HEK293T (cell line): ENCODE measurements at regions not wholly inside any gene's neighbourhood (a gene's known extent, or its start where the extent isn't known, plus 50 kb on each side); places are given as distances from the start of the nearest gene placed in this dataset.

ENCODE experiments used
- CTCF ChIA-PET: fragments of 350-600 bp; formaldehyde crosslinking; extraction: SDS; loops from one replicate; lab custom pipeline; 2021; ENCODE audit warnings: antibody characterized with exemption, inconsistent platforms; lab: Yijun Ruan, JAX
- POLR2A ChIA-PET: fragments of 350-600 bp; formaldehyde crosslinking; extraction: SDS; loops from one replicate; lab custom pipeline; 2020; ENCODE audit warnings: antibody characterized with exemption, inconsistent platforms; lab: Yijun Ruan, JAX
- DNase-seq: peaks from one replicate; pipeline ENCODE4 v3.0.0; 2012; ENCODE audit warnings: mixed read lengths; ENCODE audit errors: extremely low spot score
- ARNT ChIP-seq: fragments of 450-650 bp; IDR thresholded peaks from 2 replicates; pipeline ENCODE4 v1.6.1; 2017; ENCODE audit warnings: mild to moderate bottlenecking
- BHLHE40 ChIP-seq: fragments of 450-650 bp; IDR thresholded peaks from 2 replicates; pipeline ENCODE4 v1.6.1; 2016; ENCODE audit warnings: mild to moderate bottlenecking, moderate library complexity, borderline replicate concordance
- CTBP1 ChIP-seq: fragments of 450-650 bp; IDR thresholded peaks from 2 replicates; pipeline ENCODE4 v1.6.1; 2016; ENCODE audit warnings: borderline replicate concordance
- ELF4 ChIP-seq: fragments of 450-650 bp; IDR thresholded peaks from 2 replicates; pipeline ENCODE4 v1.6.1; 2017; ENCODE audit warnings: antibody characterized with exemption
- FOXA1 ChIP-seq: fragments of 450-650 bp; IDR thresholded peaks from 2 replicates; pipeline ENCODE4 v1.6.1; 2016; ENCODE audit warnings: mild to moderate bottlenecking
- FOXK2 ChIP-seq: fragments of 450-650 bp; IDR thresholded peaks from 2 replicates; pipeline ENCODE4 v1.6.1; 2016; ENCODE audit warnings: mild to moderate bottlenecking
- FOXM1 ChIP-seq: fragments of 450-650 bp; IDR thresholded peaks from 2 replicates; pipeline ENCODE4 v1.6.1; 2017; ENCODE audit warnings: mild to moderate bottlenecking, borderline replicate concordance
- HDGF ChIP-seq: fragments of 450-650 bp; IDR thresholded peaks from 2 replicates; pipeline ENCODE4 v1.6.1; 2017; ENCODE audit warnings: antibody characterized with exemption, borderline replicate concordance
- L3MBTL2 ChIP-seq: fragments of 450-650 bp; conservative IDR thresholded peaks from 2 replicates; pipeline ENCODE4 v1.6.1; 2016; ENCODE audit warnings: mild to moderate bottlenecking
- LEF1 ChIP-seq: fragments of 450-650 bp; IDR thresholded peaks from 2 replicates; pipeline ENCODE4 v1.6.1; 2017; ENCODE audit warnings: mild to moderate bottlenecking, borderline replicate concordance
- NFRKB ChIP-seq: fragments of 450-650 bp; IDR thresholded peaks from 2 replicates; pipeline ENCODE4 v1.6.1; 2016; ENCODE audit warnings: mild to moderate bottlenecking, moderate library complexity
- PKNOX1 ChIP-seq: fragments of 450-650 bp; IDR thresholded peaks from 2 replicates; pipeline ENCODE4 v1.6.1; 2016
- SP1 ChIP-seq: fragments of 450-650 bp; IDR thresholded peaks from 2 replicates; pipeline ENCODE4 v1.6.1; 2017
- SUZ12 ChIP-seq: fragments of 450-650 bp; IDR thresholded peaks from 2 replicates; pipeline ENCODE4 v1.6.1; 2016; ENCODE audit warnings: mild to moderate bottlenecking
- TARDBP ChIP-seq: fragments of 450-650 bp; IDR thresholded peaks from 2 replicates; pipeline ENCODE4 v1.6.1; 2016
- ZNF384 ChIP-seq: fragments of 450-650 bp; IDR thresholded peaks from 2 replicates; pipeline ENCODE4 v1.6.1; 2016

- ChIA-PET CTCF (interaction anchor here (0.7 kb wide), 1 partner anchor 10 kb away, joined by 3 read pairs; no protein-coding TSS in a partner anchor), POLR2A (no interaction called here)
- TF ChIP-seq ZNF384 (no peak), TARDBP (no peak), HDGF (no peak), NFRKB (no peak), FOXA1 (no peak), LEF1 (no peak), ELF4 (no peak), SUZ12 (no peak), FOXK2 (no peak), SP1 (no peak), PKNOX1 (no peak), L3MBTL2 (no peak), BHLHE40 (no peak), FOXM1 (no peak), CTBP1 (no peak)
- DNase-seq = no peak
Observed at GRCh38 chr10:8527773-8528172, 473.3 kb downstream of the GATA3 start.

- TF ChIP-seq BHLHE40 = no peak
- TF ChIP-seq ARNT = no peak
- no peak for TF ChIP-seq CTBP1
- TF ChIP-seq TARDBP = no peak
- TF ChIP-seq ZNF384 = no peak
- no peak for TF ChIP-seq FOXM1
- TF ChIP-seq L3MBTL2 = no peak
- no peak for TF ChIP-seq LEF1
- TF ChIP-seq FOXA1 = no peak
- no peak for TF ChIP-seq NFRKB
- TF ChIP-seq FOXK2 = no peak
- TF ChIP-seq ELF4 = no peak
- ChIA-PET CTCF (interaction anchor here (0.7 kb wide), 1 partner anchor 10 kb away, joined by 3 read pairs; no protein-coding TSS in a partner anchor), POLR2A (no interaction called here)
- DNase-seq = no peak
Observed at GRCh38 chr10:8531116-8531515, 476.6 kb downstream of the GATA3 start.

GRCh38 chr10:8532647-8533046, 478.2 kb downstream of the GATA3 start:
- ChIA-PET CTCF (no interaction called here), POLR2A (no interaction called here)
- TF ChIP-seq BHLHE40 = no peak
- no peak for TF ChIP-seq ARNT
- no peak for TF ChIP-seq ELF4
- TF ChIP-seq NFRKB = no peak
- no peak for TF ChIP-seq CTBP1
- TF ChIP-seq FOXK2 = no peak
- TF ChIP-seq PKNOX1 = no peak
- no peak for TF ChIP-seq SUZ12
- no peak for TF ChIP-seq L3MBTL2
- DNase-seq = no peak

- CTCF ChIA-PET = interaction anchor here (0.6 kb wide), 1 partner anchor 199 kb away, joined by 3 read pairs; no protein-coding TSS in a partner anchor
- POLR2A ChIA-PET = no interaction called here
- TF ChIP-seq TARDBP (no peak), BHLHE40 (no peak), FOXM1 (no peak), NFRKB (no peak), LEF1 (no peak), L3MBTL2 (no peak), HDGF (no peak), ZNF384 (no peak), FOXK2 (no peak), FOXA1 (no peak), PKNOX1 (no peak), SP1 (no peak), SUZ12 (no peak), CTBP1 (no peak), ELF4 (no peak), ARNT (no peak)
- no peak for DNase-seq
Observed at GRCh38 chr10:8533462-8533861, 479.0 kb downstream of the GATA3 start.

GRCh38 chr10:8534096-8534495, 479.6 kb downstream of the GATA3 start:
- ChIA-PET CTCF (no interaction called here), POLR2A (no interaction called here)
- DNase-seq = peak; percentile 11
- TF ChIP-seq LEF1 (no peak), FOXM1 (no peak), CTBP1 (peak; percentile 90), ELF4 (no peak), SP1 (no peak), PKNOX1 (peak; percentile 82), TARDBP (no peak), HDGF (no peak), ARNT (no peak), FOXA1 (no peak), ZNF384 (no peak), NFRKB (no peak), SUZ12 (no peak), FOXK2 (no peak), L3MBTL2 (no peak), BHLHE40 (no peak)

GRCh38 chr10:8534891-8535290, 480.4 kb downstream of the GATA3 start:
- TF ChIP-seq SUZ12 (no peak), NFRKB (no peak), TARDBP (no peak), ELF4 (no peak)
- ChIA-PET POLR2A (no interaction called here), CTCF (no interaction called here)
- no peak for DNase-seq
